ACC112 (cell line): ENCODE measurements at regions not wholly inside any gene's neighbourhood (a gene's known extent, or its start where the extent isn't known, plus 50 kb on each side); places are given as distances from the start of the nearest gene placed in this dataset.

Experiments used
- H2AFZ ChIP-seq: fragments of 200-600 bp; sonication (generic); one replicate; pipeline ENCODE4 v1.6.0; 2017; ENCODE audit warnings: antibody characterized with exemption, low read length; ENCODE audit not compliant: unreplicated experiment
- H3K27ac ChIP-seq: fragments of 200-600 bp; sonication (generic); 2 replicates; pipeline ENCODE4 v1.5.1; 2014; ENCODE audit warnings: low read depth, mild to moderate bottlenecking, antibody characterized with exemption, low read length, moderate library complexity
- H3K27me3 ChIP-seq: fragments of 200-600 bp; sonication (generic); 2 replicates; pipeline ENCODE4 v1.6.1; 2014; ENCODE audit warnings: mild to moderate bottlenecking, antibody characterized with exemption, low read length, moderate library complexity, mixed read lengths; ENCODE audit not compliant: insufficient read depth
- H3K36me3 ChIP-seq: fragments of 200-600 bp; sonication (generic); 2 replicates; pipeline ENCODE4 v1.6.1; 2016; ENCODE audit warnings: mild to moderate bottlenecking, antibody characterized with exemption, low read length, moderate library complexity, mixed read lengths; ENCODE audit not compliant: insufficient read depth
- H3K4me1 ChIP-seq: fragments of 200-600 bp; sonication (generic); one replicate; pipeline ENCODE4 v1.6.1; 2016; ENCODE audit warnings: low read length, mixed read lengths; ENCODE audit not compliant: insufficient read depth, unreplicated experiment, control insufficient read depth
- H3K4me3 ChIP-seq: fragments of 200-600 bp; sonication (generic); 2 replicates; pipeline ENCODE4 v1.5.1; 2014; ENCODE audit warnings: mild to moderate bottlenecking, low read depth, low read length
- H3K79me2 ChIP-seq: fragments of 200-600 bp; sonication (generic); one replicate; pipeline ENCODE4 v1.6.0; 2016; ENCODE audit warnings: low read length; ENCODE audit not compliant: control insufficient read depth, unreplicated experiment, insufficient read depth

DNA sequence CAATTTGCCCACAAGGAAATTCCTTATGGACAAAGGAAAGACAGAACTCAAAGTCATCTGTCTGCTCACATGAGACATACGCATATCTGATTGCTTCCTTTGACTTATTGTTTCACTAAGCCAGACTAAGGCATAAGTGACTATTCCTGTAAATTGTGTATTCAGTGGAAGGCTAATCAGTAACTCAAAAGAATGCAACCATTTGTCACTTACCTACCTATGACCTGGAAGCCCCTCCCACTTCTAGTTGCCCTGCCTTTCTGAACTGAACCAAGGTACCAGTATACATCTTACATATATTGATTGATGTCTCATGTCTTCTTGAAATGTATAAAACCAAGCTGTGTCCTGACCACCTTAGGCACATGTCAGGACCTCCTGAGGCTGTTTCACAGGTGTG is 53.5 kb upstream of the PROK2 start:
- Histone ChIP-seq H3K79me2 (no peaks in the 10 kb centered on the region), H3K4me3 (no peak overlapping the region), H3K4me1 (no peaks in the 10 kb centered on the region), H3K27ac (no peak overlapping the region), H2AFZ (no peak overlapping the region), H3K27me3 (peaks cover 54% of the 10 kb centered on the region), H3K36me3 (no peaks in the 10 kb centered on the region)
